ENCODE measurements at regions not wholly inside any gene's neighbourhood (a gene's known extent, or its start where the extent isn't known, plus 50 kb on each side); places are given as distances from the start of the nearest gene placed in this dataset.
"Not testable (repeated sequence)": the region's sequence is repeated elsewhere in the genome, so short reads cannot be mapped to it uniquely, and the experiment has no call there.

DNA sequence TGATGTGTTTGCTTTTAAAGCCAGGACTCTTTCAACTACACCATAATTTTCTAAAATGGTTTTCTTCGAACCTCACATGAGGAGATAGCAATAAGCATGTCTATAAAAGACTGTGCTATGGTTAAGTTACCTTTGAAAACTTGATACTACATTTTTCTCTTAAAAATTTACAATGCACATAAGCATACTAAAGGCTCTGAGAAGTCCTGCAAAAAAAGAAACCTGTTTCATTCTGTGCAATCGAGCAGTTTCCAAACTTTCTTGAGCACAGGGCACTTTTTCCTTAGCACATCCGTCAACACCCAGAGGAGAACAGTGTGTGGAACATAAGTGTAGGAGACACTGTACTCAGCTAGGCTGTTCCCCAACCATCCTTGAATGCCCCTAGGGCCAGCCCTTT, 144.1 kb upstream of the ARHGAP20 start:
- no peak for DNase-seq (ENCODE audit: low read depth in 3 of 3, low spot score in 2 of 3)

GRCh38 chr11:110855191-110855590, 143.0 kb upstream of the ARHGAP20 start:
- DNase-seq (ENCODE audit: low read depth in 3 of 3, low spot score in 2 of 3), result no peak

DNA sequence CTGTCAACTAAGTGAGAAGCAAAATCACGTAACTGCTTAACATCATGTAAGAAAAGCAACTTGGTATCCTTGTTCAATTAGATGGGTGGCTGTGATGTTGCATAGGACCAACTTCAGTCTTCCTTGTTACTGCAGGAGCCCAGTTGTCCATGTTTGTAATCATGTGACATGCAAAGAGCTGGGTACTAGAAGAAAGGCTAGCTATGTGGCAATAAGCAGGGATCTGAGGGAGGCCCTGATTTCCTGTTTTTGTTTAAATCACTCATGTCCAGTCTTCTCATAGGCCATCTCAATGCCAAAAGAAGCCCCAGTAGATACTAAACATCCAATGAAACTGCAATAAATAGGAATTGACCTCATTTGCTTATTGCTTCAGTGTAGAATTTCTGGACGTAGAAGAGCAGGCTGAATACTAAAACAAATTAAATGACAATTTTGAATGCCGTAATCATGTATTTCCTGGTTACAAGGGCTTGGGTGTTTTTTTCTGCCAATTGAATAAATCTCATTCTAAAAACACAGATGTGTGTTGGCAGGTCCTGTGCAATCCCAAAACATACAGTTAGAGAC, 140.8 kb upstream of the ARHGAP20 start:
- DNase-seq (ENCODE audit: low read depth in 3 of 3, low spot score in 2 of 3), result no peak

DNA sequence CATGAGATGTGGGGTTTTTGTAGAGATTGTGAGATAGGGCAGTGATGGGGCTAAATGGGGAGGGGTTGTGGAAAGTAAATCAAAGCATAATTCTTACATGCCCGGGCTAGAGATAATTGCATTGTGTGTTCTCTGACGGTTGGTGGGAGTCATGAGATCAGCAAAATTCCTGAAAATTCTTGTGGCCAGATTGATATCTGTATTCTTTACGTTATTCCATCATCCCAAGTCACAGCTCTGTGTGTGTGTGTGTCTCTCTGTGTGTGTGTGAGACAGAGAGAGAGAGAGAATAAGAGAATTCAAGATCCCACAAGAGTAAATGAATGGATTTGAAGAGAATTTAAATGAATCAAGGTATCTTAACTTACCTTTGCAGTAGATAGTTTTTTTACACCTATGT, 138.6 kb upstream of the ARHGAP20 start:
- no peak for DNase-seq (ENCODE audit: low read depth in 3 of 3, low spot score in 2 of 3)

GRCh38 chr11:110843053-110843452, 130.8 kb upstream of the ARHGAP20 start:
- not testable (repeated sequence) for DNase-seq (ENCODE audit: low read depth in 3 of 3, low spot score in 2 of 3)

DNA sequence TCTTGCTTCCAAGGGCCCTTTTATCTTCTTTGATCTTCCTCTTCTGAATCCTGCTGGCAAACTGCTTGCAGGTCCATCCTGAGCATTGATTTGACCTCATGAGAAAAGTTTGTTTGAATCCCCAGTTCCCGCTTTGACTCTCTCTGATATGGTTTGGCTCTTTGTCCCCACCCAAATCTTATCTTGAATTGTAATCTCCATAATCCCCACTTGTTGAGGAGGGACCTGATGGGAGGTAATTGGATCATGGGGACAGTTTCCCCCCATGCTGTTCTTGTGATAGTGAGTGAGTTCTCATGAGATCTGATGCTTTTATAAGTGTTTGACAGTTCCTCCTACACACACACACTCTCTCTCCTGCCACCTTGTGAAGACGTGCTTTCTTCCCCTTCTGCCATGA, 126.6 kb upstream of the ARHGAP20 start:
- DNase-seq (ENCODE audit: low read depth in 3 of 3, low spot score in 2 of 3), result no peak

DNA sequence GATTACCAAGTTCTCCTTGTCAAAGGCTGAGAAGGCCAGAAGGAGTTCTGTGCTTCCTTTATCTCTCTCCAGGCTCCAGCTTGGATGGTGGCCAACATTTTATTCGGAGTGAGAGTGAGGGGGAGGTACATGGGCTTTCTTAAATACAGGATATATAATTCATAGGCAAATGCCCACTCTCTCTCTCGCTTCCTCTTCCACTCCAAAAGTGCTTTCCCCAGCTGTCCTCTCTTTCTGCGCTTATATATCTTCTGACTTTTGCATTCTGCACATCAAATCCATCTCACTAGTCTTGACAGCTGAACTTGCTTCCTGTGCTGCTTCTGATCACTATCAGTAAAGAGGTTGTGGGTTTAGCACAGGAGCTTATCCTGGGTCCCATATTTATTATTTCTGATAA, 125.4 kb upstream of the ARHGAP20 start:
- no peak for DNase-seq (ENCODE audit: low read depth in 3 of 3, low spot score in 2 of 3)

DNA sequence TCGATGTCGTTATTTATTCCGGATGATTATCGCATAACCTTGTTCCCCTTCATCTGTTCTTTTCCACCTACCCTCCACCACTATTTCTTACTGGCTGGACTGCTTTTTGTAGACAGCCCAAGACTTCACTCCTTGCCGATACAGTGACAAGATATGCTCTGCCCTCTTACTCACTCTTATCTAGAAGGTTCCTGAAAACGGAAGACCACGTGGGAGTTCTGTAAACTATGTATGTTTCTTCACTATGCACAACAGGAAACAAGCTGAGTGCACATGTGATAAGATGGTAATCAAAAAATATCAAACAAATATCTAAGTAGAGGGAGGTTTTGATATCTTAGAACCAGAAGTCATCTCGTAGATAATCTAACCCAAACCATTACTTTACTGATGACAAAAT, 122.9 kb upstream of the ARHGAP20 start:
- no peak for DNase-seq (ENCODE audit: low read depth in 3 of 3, low spot score in 2 of 3)

DNA sequence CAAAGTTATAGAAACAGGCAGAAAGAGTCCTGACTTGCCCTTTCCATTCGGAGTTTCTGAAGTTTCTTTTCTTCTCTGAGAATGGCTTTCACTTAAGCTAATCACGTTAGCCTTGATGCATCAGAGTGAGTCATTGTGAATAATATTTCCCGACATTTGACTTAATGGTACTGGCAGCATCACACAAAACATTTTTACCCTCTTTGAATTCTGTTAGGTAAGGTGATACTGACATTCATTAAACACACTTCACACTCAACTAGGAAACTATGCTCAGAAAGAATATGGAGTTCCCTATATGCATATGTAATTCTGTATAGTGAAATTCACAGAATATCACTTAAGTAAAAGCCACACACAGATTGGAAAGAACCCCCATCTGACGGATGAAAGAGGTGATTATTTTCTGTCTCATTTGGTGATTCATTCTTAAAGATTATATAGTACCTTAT, 120.8 kb upstream of the ARHGAP20 start:
- no peak for DNase-seq (ENCODE audit: low read depth in 3 of 3, low spot score in 2 of 3)

DNA sequence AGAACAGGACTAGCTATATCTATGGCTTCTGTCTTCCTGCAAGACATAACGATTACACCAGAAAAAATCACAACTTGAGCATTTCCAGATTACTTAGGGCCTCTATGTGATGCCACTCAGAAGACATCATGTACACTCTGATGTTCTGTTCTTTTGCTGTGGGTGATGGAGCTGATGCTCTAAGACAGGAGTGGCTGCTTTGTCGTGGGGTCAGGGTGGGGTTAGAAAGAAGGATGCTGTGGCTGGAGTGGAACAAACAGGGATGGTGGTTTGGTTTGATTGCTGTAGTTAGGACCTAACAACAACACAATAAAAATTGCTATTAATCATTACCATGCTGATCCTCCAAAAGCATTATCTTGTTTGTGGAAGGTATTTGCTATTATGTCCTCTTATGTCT, 120.3 kb upstream of the ARHGAP20 start:
- no peak for DNase-seq (ENCODE audit: low read depth in 3 of 3, low spot score in 2 of 3)

DNA sequence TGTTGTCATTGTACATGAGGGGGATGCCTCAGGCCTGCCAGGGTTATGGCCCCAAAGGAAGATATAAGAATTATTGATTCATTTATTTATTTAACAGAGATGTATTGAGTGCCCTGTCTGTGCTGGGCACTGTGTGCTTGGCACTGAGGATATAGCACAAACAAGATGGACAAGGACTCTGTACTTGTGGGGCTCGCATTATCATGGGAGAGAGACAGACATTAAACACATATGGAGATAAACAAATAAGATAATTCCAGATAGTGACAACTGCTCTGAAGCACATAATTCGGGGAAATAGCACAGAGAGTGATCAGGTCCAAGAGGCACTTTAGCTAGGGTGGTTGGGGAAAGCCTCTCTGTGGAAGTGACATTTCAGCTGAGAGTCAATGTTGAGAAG, 119.8 kb upstream of the ARHGAP20 start:
- no peak for DNase-seq (ENCODE audit: low read depth in 3 of 3, low spot score in 2 of 3)

DNA sequence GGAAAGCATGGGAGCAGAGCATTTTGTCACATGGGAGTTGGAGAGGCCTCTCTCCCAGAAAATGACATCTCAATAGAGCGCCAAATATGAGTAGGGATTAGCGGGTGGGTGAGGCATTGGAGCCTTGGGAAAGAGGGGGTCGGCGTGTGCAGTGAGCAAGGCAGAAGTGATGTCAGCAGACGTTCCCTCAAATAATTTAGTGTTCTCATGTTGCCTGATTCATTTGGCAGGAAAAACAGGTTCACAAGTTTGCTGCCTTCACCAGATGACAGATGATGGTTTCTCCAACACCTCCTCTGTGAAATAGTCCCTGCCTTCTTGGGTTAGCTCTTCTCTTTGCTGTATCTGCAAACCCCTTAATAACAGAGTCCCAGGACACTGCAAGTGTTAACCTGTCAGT, 118.5 kb upstream of the ARHGAP20 start:
- DNase-seq (ENCODE audit: low read depth in 3 of 3, low spot score in 2 of 3), result no peak

DNA sequence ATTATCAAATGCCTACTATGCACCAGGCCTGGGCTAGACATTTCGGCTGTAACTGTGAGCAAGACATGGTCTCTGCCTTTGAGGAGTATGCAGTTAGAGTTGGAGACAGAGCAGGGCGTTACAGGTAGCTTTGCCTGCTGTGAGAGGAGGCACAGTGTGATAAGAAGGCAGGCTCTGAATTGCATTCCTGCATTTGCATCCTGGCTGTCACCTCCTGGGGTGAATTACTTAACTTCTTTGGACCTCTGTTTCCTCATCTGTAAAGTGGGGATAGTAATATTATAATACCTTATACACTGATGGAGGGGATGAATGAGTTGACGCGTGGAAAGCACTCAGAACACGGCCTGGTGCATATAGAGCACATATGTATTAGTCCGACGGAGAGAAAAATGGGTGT, 118.1 kb upstream of the ARHGAP20 start:
- DNase-seq (ENCODE audit: low read depth in 3 of 3, low spot score in 2 of 3), result no peak

DNA sequence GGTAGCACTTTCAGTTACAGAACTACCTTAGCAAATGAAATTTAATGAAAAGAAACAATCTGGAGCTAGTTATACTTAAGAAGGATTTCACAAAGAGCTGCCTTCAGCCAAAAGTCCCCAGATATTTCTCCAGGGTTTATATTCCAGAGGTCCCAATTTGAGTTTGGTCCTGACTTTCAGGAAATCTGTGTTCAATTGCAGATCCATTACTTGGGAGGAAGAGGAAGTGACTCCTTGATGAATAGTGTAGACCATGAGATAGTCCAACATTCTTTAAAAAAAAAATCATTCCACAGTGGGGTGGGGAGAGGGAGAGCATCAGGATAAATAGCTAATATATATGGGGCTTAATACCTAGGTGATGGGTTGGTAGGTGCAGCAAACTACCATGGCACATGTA, 117.6 kb upstream of the ARHGAP20 start:
- no peak for DNase-seq (ENCODE audit: low read depth in 3 of 3, low spot score in 2 of 3)

GRCh38 chr11:110828086-110828485, 115.8 kb upstream of the ARHGAP20 start:
- DNase-seq (ENCODE audit: low read depth in 3 of 3, low spot score in 2 of 3), result no peak

- DNase-seq (ENCODE audit: low read depth in 3 of 3, low spot score in 2 of 3), result no peak
Measured at GRCh38 chr11:110827276-110827675, 115.0 kb upstream of the ARHGAP20 start.

DNA sequence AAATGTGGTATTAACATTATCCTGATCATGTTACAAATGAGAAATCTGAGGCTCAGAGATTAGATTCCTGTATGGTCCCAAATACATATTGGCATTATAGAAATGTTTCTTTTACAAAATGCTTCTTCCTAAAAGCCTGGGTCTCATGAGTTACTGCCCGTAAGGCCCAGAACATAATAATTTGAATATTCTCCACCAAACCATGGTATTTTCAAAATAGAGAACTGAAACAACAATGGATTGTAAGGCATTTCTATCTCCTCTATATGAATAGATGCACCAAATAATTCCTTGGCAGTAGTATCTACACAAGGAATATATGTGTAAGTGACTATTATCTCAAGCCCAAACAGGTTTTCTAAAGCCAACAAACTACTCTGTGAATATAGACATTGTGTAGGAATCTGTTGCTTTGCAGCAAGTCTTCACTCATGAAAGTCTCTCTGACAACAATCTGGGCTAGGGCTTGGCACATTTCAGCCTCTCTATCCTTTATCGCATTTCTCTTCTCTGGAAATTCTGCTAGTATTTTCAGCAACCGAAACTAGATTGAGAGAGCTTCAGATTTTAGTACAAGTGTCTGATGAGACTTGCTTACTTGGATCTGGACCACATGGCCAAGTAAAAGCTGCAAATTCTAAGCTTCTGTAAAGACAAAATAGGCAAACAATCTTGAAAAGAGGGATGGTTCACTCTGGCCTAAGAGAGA, 112.8 kb upstream of the ARHGAP20 start:
- DNase-seq (ENCODE audit: low read depth in 3 of 3, low spot score in 2 of 3), result no peak

- no peak for DNase-seq (ENCODE audit: low read depth in 3 of 3, low spot score in 2 of 3)
Measured at GRCh38 chr11:110818032-110818687, 105.9 kb upstream of the ARHGAP20 start.

DNA sequence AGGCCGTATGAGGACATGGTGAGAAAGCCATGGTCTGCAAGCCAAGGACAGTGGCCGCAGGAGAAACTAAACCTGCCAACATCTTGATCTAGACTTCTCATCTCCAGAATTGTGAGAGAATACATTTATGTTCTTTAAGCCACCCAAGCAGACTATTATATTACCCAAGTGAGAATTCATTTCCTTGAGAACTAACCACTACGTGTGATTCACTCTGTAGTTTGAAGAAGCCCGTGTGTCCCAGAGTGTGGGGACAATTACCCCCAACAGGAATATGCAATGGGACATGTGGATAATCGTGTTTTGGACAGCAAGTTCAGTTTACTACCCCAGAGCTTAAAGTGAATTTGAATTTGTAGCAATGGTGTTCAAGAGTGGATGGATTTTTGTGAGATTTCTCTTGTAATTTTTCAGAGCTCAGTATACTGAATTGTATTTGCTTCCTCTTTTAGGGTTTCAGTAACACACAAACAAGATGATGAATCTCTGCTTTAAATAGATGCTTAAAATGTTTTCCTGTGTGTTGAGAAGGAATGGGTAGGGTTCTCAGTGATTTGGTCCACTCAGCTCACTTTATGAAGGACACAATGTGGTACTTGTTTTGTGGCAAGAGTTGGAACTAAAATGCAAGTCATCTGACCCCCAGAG, 100.0 kb upstream of the ARHGAP20 start:
- no peak for DNase-seq (ENCODE audit: low read depth in 3 of 3, low spot score in 2 of 3)

GRCh38 chr11:110809417-110810199, 97.4 kb upstream of the ARHGAP20 start:
- no peak for DNase-seq (ENCODE audit: low read depth in 3 of 3, low spot score in 2 of 3)

GRCh38 chr11:110808248-110808647, 96.0 kb upstream of the ARHGAP20 start:
- no peak for DNase-seq (ENCODE audit: low read depth in 3 of 3, low spot score in 2 of 3)

All from right renal cortex interstitium (tissue), 3 donors.